ENCODE measurements at regions not wholly inside any gene's neighbourhood (a gene's known extent, or its start where the extent isn't known, plus 50 kb on each side); places are given as distances from the start of the nearest gene placed in this dataset.

DNA sequence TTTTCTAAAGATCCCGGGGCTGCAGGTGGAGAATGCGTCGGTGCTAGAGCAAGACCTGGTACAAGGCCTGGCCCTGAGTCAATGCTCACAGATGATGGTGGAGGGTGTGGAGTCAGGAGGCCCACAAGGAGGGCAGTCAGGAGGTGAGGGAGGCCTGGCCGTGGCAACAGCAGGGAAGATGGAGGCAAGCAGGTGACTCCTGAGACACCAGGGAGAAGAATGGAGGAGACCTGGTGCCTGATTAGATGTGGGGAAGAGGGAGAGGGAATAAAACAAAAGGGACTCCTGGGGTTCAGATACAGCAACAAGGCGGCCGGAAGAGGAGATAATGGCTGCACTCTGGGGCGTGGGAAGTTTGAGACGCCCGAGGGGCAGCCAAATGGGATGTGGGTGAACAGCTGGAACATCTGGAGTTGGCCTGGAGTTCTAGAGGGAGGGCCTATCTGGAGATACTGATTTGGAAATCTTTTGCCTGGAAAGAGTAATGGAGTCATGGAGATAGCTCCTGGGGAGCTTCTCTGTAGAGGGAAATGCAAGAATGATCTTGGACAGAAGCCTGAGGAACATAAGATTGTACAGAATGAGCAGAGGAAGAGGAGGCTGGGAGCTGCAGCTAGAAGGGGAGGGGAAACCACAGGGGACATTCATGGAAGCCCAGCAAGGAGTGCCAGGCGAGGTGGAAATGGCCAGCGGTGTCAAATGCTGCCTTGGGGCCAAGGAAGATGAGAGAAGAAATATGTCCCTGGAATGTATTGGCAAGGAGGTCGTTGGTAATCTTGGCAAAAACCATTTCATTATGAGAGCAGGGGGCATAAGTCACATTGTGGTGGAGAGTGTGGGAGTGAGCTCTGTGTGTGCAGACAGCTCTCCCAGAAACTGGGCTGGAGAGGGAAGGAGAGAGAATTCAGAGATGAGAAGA lies 67.5 kb upstream of the CORO2B start:
- TF ChIP-seq, protein P1, sequence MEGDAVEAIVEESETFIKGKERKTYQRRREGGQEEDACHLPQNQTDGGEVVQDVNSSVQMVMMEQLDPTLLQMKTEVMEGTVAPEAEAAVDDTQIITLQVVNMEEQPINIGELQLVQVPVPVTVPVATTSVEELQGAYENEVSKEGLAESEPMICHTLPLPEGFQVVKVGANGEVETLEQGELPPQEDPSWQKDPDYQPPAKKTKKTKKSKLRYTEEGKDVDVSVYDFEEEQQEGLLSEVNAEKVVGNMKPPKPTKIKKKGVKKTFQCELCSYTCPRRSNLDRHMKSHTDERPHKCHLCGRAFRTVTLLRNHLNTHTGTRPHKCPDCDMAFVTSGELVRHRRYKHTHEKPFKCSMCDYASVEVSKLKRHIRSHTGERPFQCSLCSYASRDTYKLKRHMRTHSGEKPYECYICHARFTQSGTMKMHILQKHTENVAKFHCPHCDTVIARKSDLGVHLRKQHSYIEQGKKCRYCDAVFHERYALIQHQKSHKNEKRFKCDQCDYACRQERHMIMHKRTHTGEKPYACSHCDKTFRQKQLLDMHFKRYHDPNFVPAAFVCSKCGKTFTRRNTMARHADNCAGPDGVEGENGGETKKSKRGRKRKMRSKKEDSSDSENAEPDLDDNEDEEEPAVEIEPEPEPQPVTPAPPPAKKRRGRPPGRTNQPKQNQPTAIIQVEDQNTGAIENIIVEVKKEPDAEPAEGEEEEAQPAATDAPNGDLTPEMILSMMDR (IDR thresholded peaks at IDR 0.05): no peak
- no peak for TF ChIP-seq POLR2A (IDR thresholded peaks at IDR 0.05)

Measured in thyroid gland (tissue), 4 donors.